ENCODE measurements at regions not wholly inside any gene's neighbourhood (a gene's known extent, or its start where the extent isn't known, plus 50 kb on each side); places are given as distances from the start of the nearest gene placed in this dataset.

DNA sequence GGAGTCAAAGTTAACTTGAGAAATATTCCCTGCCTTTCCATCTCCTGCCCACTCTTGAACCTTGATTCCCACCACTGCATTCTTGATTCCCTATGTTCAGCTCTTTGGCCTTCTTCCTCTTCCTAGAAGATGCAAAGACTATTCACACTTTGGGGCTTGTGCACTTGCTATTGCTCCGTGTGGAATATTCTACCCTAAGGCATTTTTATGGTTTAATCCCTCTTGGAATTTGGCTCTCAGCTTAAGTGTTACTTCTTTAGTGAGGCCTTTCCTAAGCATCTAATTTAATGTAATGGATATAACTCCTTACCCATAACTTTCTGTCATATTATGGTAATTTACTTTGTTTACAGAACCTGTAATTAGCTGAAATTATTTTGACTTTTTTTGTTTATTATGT is 318.9 kb upstream of the COL8A1 start:
- POLR2A ChIA-PET (ENCODE audit: low non-redundant PET): no interaction called here
- intact Hi-C loops (cut with micrococcal nuclease; ENCODE audit: unreplicated experiment): no loop called here
- peak overlapping the region; percentile 28 for H3K27ac ChIP-seq (ENCODE audit: low read depth, low read length, poor library complexity, severe bottlenecking)

DNA sequence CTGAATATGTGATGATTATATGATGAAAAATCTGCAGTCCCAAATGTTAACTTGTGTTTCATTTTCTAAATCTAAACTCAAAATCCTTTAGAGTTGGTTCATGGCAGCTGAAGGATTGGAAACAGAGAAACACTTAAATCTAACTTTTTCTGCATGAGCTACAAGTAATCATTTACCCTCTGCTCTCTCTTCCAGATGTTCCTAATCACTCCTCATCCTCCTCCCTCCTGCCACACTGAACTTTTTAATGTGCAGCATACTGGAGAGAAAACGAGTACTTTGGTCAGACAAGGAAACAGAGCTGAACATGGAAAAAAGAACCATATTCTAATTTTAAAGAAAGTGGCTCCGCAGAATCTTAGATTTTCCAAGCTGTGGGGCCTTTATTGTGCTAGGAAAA is 321.2 kb upstream of the COL8A1 start:
- intact Hi-C loops (cut with micrococcal nuclease; ENCODE audit: unreplicated experiment): no loop called here
- Histone ChIP-seq H3K4me1 (ENCODE audit: insufficient read depth, low read length, poor library complexity, severe bottlenecking) (no peaks in the 10 kb centered on the region), H3K36me3 (ENCODE audit: insufficient read depth, low read length, poor library complexity, severe bottlenecking) (no peaks in the 10 kb centered on the region), H3K27me3 (replicated peaks; ENCODE audit: insufficient read depth, low read depth, low read length, poor library complexity) (no peaks in the 10 kb centered on the region), H3K9me3 (ENCODE audit: low read depth, low read length, poor library complexity, severe bottlenecking) (no peaks in the 10 kb centered on the region), H3K27ac (ENCODE audit: low read depth, low read length, poor library complexity, severe bottlenecking) (no peak overlapping the region), H3K4me3 (ENCODE audit: low read depth, low read length, poor library complexity, severe bottlenecking) (no peak overlapping the region)
- ChIA-PET POLR2A (ENCODE audit: low non-redundant PET) (no interaction called here), CTCF (no interaction called here)
- TF ChIP-seq EZH2 (IDR thresholded peaks at IDR 0.05; ENCODE audit: borderline replicate concordance, low read depth, low read length, poor library complexity, severe bottlenecking) (no peak), CTCF (conservative IDR thresholded peaks at IDR 0.05; ENCODE audit: low read depth, low read length) (no peak)
- BruUV-seq (replicated peaks): no TSS peak
- no peak for DNase-seq (ENCODE audit: low spot score)

More for the DNA sequence above, 318.9 kb upstream of the COL8A1 start:
- no peaks in the 10 kb centered on the region for H3K36me3 ChIP-seq (ENCODE audit: insufficient read depth, low read length, poor library complexity, severe bottlenecking)
- CTCF ChIA-PET: no interaction called here
- peak; percentile 42 for DNase-seq (ENCODE audit: low spot score)
- H3K4me1 ChIP-seq (ENCODE audit: insufficient read depth, low read length, poor library complexity, severe bottlenecking): no peaks in the 10 kb centered on the region
- no peaks in the 10 kb centered on the region for H3K27me3 ChIP-seq (replicated peaks; ENCODE audit: insufficient read depth, low read depth, low read length, poor library complexity)
- no peaks in the 10 kb centered on the region for H3K9me3 ChIP-seq (ENCODE audit: low read depth, low read length, poor library complexity, severe bottlenecking)
- H3K4me3 ChIP-seq (ENCODE audit: low read depth, low read length, poor library complexity, severe bottlenecking): no peak overlapping the region
- TF ChIP-seq EZH2 (IDR thresholded peaks at IDR 0.05; ENCODE audit: borderline replicate concordance, low read depth, low read length, poor library complexity, severe bottlenecking): no peak
- no peak for TF ChIP-seq CTCF (conservative IDR thresholded peaks at IDR 0.05; ENCODE audit: low read depth, low read length)
- no TSS peak for BruUV-seq (replicated peaks)

GRCh38 chr3:99315896-99316295 is 322.5 kb upstream of the COL8A1 start:
- no TSS peak for BruUV-seq (replicated peaks)

More at GRCh38 chr3:99315896-99316295, 322.5 kb upstream of the COL8A1 start:
- no peak overlapping the region for H3K4me3 ChIP-seq (ENCODE audit: low read depth, low read length, poor library complexity, severe bottlenecking)
- no peaks in the 10 kb centered on the region for H3K9me3 ChIP-seq (ENCODE audit: low read depth, low read length, poor library complexity, severe bottlenecking)
- POLR2A ChIA-PET (ENCODE audit: low non-redundant PET): no interaction called here
- CTCF ChIA-PET: no interaction called here
- no peaks in the 10 kb centered on the region for H3K4me1 ChIP-seq (ENCODE audit: insufficient read depth, low read length, poor library complexity, severe bottlenecking)
- intact Hi-C loops (cut with micrococcal nuclease; ENCODE audit: unreplicated experiment): no loop called here
- DNase-seq (ENCODE audit: low spot score): no peak
- no peaks in the 10 kb centered on the region for H3K27me3 ChIP-seq (replicated peaks; ENCODE audit: insufficient read depth, low read depth, low read length, poor library complexity)
- H3K36me3 ChIP-seq (ENCODE audit: insufficient read depth, low read length, poor library complexity, severe bottlenecking): no peaks in the 10 kb centered on the region
- H3K27ac ChIP-seq (ENCODE audit: low read depth, low read length, poor library complexity, severe bottlenecking): no peak overlapping the region
- TF ChIP-seq EZH2 (IDR thresholded peaks at IDR 0.05; ENCODE audit: borderline replicate concordance, low read depth, low read length, poor library complexity, severe bottlenecking) (no peak), CTCF (conservative IDR thresholded peaks at IDR 0.05; ENCODE audit: low read depth, low read length) (no peak)
